Choroid plexus epithelial cell (primary cell): ENCODE measurements at regions not wholly inside any gene's neighbourhood (a gene's known extent, or its start where the extent isn't known, plus 50 kb on each side); places are given as distances from the start of the nearest gene placed in this dataset.

Experiments used
- DNase-seq: peaks from one replicate; pipeline ENCODE4 v3.0.0-alpha.2; 2010; ENCODE audit warnings: low read depth
- H3K4me3 ChIP-seq: 2 replicates; pipeline ENCODE4 v1.5.1; 2011; ENCODE audit warnings: low read depth, mild to moderate bottlenecking, control low read depth, low read length, moderate library complexity
- CTCF ChIP-seq: conservative IDR thresholded peaks from 2 replicates; pipeline ENCODE4 v1.5.1; 2011; ENCODE audit warnings: low read depth, mild to moderate bottlenecking, control low read depth, inconsistent platforms, low read length, moderate library complexity

DNA sequence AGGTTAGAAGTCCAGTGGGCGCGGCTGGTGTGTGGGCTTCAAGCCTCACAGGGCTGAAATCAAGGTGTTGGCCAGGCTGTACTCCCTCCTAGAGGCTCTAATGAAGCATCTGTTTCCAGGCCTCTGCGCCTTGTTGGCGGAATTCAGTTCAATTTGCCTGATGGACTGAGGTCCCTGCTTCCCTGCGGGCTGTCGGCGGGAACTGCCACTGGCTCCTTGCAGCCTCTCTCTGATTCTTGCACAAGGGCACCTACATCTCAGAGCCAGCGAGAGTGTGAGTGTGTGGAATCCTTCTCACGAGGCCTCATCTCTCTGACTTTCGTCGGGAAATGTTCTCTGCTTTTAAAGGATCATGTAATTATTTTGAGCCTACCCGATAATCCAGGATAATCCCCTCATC, 128.6 kb downstream of the DLEU7 start:
- no peak for DNase-seq
- TF ChIP-seq CTCF = no peak
- no peak overlapping the region for H3K4me3 ChIP-seq

GRCh38 chr13:50715402-50716146, 127.9 kb downstream of the DLEU7 start:
- DNase-seq = no peak
- H3K4me3 ChIP-seq = no peak overlapping the region
- TF ChIP-seq CTCF = no peak

GRCh38 chr13:50720861-50721671, 122.4 kb downstream of the DLEU7 start:
- DNase-seq = no peak
- no peak overlapping the region for H3K4me3 ChIP-seq
- TF ChIP-seq CTCF = no peak

DNA sequence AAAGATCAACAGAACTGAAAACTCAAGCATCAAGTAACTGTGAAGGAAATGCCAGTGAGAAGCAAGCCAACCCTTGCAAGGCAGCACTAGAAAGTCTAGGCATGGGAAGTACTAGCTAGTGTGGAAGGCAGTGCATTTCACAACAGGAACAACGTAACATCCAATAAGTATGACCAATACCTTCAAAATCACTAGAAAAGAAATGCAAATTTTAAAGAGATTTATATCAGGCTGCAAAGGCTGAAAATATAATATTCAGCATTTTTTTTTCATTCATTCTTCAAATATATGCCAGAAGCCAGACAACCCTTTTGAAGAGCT, 121.9 kb downstream of the DLEU7 start:
- no peak overlapping the region for H3K4me3 ChIP-seq
- TF ChIP-seq CTCF = no peak
- DNase-seq = no peak

GRCh38 chr13:50722440-50723125, 120.9 kb downstream of the DLEU7 start:
- H3K4me3 ChIP-seq = no peak overlapping the region
- no peak for TF ChIP-seq CTCF
- DNase-seq = peak; percentile 45

DNA sequence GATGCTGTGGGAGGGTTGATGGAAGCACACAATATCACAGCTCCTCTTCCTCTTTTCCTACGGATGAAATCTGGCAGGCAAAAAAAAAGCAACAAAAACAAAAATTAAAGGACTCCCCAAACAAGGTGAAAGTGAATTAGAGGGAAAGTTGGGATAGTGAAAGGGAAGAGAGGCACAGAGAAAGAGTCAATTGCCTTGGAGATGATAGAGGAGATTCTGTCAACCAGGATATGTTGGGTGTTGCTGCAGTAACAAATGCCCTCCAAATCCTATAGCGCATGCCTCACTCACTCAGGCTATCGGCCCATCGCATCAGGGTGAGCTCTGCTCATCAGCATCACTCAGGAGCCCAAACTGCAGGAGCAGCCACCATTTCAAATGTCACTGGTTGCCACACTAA, 119.1 kb downstream of the DLEU7 start:
- TF ChIP-seq CTCF = no peak
- no peak overlapping the region for H3K4me3 ChIP-seq
- no peak for DNase-seq

DNA sequence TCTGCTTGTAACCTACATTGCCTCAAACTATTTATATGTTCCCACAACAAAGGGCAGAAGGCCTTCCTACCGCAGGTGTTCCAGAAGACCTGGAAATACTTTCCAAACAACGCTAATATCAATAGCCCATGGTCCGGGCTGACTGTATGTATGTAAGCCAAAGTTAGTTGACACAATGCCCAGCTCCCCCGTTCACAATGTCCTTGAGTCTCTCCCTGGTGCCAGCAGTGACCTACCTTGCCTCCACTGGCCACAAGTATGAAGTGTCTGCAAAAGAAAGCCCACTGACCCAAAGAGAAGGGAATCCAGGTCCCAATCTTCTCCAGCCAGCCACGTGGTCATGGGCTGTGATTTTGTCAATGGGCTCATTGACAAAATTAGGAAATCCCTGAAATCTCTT, 118.6 kb downstream of the DLEU7 start:
- no peak for DNase-seq
- no peak overlapping the region for H3K4me3 ChIP-seq
- no peak for TF ChIP-seq CTCF
